SKM-1 (cell line): ENCODE measurements at regions not wholly inside any gene's neighbourhood (a gene's known extent, or its start where the extent isn't known, plus 50 kb on each side); places are given as distances from the start of the nearest gene placed in this dataset.
A peak's percentile ranks its signal among the peaks of the same experiment; 100 is the strongest.
"Not testable (repeated sequence)": the region's sequence is repeated elsewhere in the genome, so short reads cannot be mapped to it uniquely, and the experiment has no call there.

Source experiments
- DNase-seq: peaks from one replicate; lab custom pipeline; 2025; ENCODE audit not compliant: unreplicated experiment; lab: John Stamatoyannopoulos, UW

- no peak for DNase-seq
Observed at GRCh38 chr7:142637240-142637639, 112.0 kb upstream of the PRSS1 start.

GRCh38 chr7:142636751-142637150 is 112.5 kb upstream of the PRSS1 start:
- no peak for DNase-seq

- DNase-seq = not testable (repeated sequence)
Observed at GRCh38 chr7:142636107-142636506, 113.2 kb upstream of the PRSS1 start.

GRCh38 chr7:142632271-142633134 is 116.8 kb upstream of the PRSS1 start:
- DNase-seq = peak; percentile 39

- DNase-seq = no peak
Observed at GRCh38 chr7:142629588-142630260, 119.5 kb upstream of the PRSS1 start.

GRCh38 chr7:142628945-142629344 is 120.3 kb upstream of the PRSS1 start:
- no peak for DNase-seq

GRCh38 chr7:142627223-142627622 is 122.0 kb upstream of the PRSS1 start:
- not testable (repeated sequence) for DNase-seq

- DNase-seq = peak; percentile 56
Observed at GRCh38 chr7:142626420-142627035, 122.7 kb upstream of the PRSS1 start.

- DNase-seq = not testable (repeated sequence)
Observed at GRCh38 chr7:142625216-142625615, 124.1 kb upstream of the PRSS1 start.

- no peak for DNase-seq
Observed at GRCh38 chr7:142620402-142620801, 128.9 kb upstream of the PRSS1 start.

GRCh38 chr7:142618655-142619351 is 130.5 kb upstream of the PRSS1 start:
- DNase-seq = no peak

- no peak for DNase-seq
Observed at GRCh38 chr7:142616842-142617241, 132.4 kb upstream of the PRSS1 start.

- no peak for DNase-seq
Observed at GRCh38 chr7:142616121-142616643, 133.1 kb upstream of the PRSS1 start.

GRCh38 chr7:142615508-142615907 is 133.8 kb upstream of the PRSS1 start:
- no peak for DNase-seq

GRCh38 chr7:142614116-142614515 is 135.2 kb upstream of the PRSS1 start:
- DNase-seq = no peak

GRCh38 chr7:142612237-142612881 is 136.9 kb upstream of the PRSS1 start:
- no peak for DNase-seq

GRCh38 chr7:142611566-142612236 is 137.6 kb upstream of the PRSS1 start:
- no peak for DNase-seq

GRCh38 chr7:142608630-142609428 is 140.4 kb upstream of the PRSS1 start:
- no peak for DNase-seq

GRCh38 chr7:142607351-142607750 is 141.9 kb upstream of the PRSS1 start:
- DNase-seq = no peak
